ENCODE measurements at regions not wholly inside any gene's neighbourhood (a gene's known extent, or its start where the extent isn't known, plus 50 kb on each side); places are given as distances from the start of the nearest gene placed in this dataset.

DNA sequence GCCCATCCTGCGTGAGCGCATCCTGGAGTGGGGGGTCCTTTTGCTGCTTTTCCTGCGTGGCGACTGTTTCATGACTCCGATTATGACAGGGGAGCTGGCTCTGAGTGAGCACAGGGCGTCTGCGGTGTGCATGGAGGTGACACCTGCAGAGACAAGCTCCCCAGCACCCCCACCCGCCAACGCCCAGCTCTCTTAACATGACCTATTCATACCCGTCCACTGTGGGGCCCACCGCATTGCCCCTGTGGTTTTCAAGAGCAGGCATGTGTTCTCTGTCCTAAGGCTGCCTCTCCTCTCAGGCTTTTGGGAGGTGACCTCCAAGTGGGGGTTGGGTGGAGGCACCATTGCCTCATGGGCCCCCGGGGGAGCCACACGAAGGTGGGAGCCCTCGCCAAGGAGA is 500.7 kb downstream of the TCERG1L start:
- peaks cover 85% of the 10 kb centered on the region for H3K9me3 Mint-ChIP-seq

More for the DNA sequence above, 500.7 kb downstream of the TCERG1L start:
- no peaks in the 10 kb centered on the region for H3K27me3 Mint-ChIP-seq (ENCODE audit: insufficient read depth, low read depth, poor library complexity)
- ATAC-seq, result no peak
- H3K4me3 Mint-ChIP-seq, result no peak overlapping the region
- Histone ChIP-seq H2AFZ (no peak overlapping the region), H4K20me1 (replicated peaks; ENCODE audit: insufficient read depth) (no peaks in the 10 kb centered on the region), H3F3A (replicated peaks; ENCODE audit: low read depth) (no peaks in the 10 kb centered on the region), H3K9me2 (ENCODE audit: insufficient read depth) (no peaks in the 10 kb centered on the region), H3K36me3 (ENCODE audit: insufficient read depth) (peaks cover 3% of the 10 kb centered on the region; the same call in 1 of the 2 replicates), H3K4me2 (no peak overlapping the region), H3K27ac (ENCODE audit: low read depth) (no peak overlapping the region), H3K27me3 (ENCODE audit: insufficient read depth) (no peaks in the 10 kb centered on the region), H3K4me1 (ENCODE audit: insufficient read depth) (no peaks in the 10 kb centered on the region), H3K79me2 (replicated peaks; ENCODE audit: insufficient read depth) (no peaks in the 10 kb centered on the region), H3K4me3 (no peak overlapping the region)
- no peak for DNase-seq (ENCODE audit: low spot score)
- no peak for TF ChIP-seq ZNF114 (CRISPR knock-in tag; IDR thresholded peaks at IDR 0.05)
- TF ChIP-seq, protein P1, sequence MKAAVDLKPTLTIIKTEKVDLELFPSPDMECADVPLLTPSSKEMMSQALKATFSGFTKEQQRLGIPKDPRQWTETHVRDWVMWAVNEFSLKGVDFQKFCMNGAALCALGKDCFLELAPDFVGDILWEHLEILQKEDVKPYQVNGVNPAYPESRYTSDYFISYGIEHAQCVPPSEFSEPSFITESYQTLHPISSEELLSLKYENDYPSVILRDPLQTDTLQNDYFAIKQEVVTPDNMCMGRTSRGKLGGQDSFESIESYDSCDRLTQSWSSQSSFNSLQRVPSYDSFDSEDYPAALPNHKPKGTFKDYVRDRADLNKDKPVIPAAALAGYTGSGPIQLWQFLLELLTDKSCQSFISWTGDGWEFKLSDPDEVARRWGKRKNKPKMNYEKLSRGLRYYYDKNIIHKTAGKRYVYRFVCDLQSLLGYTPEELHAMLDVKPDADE (IDR thresholded peaks at IDR 0.05), result no peak
- no peak for TF ChIP-seq REST (IDR thresholded peaks at IDR 0.05; ENCODE audit: unreplicated experiment)
- TF ChIP-seq EZH2phosphoT487 (IDR thresholded peaks at IDR 0.05; ENCODE audit: unreplicated experiment), result no peak
- TF ChIP-seq POLR2AphosphoS5 (IDR thresholded peaks at IDR 0.05; ENCODE audit: low read depth), result no peak
- TF ChIP-seq EZH2 (IDR thresholded peaks at IDR 0.05; ENCODE audit: low read depth, unreplicated experiment), result no peak
- no peak for TF ChIP-seq NANOG (IDR thresholded peaks at IDR 0.05; ENCODE audit: borderline replicate concordance)
- TF ChIP-seq, protein P2, sequence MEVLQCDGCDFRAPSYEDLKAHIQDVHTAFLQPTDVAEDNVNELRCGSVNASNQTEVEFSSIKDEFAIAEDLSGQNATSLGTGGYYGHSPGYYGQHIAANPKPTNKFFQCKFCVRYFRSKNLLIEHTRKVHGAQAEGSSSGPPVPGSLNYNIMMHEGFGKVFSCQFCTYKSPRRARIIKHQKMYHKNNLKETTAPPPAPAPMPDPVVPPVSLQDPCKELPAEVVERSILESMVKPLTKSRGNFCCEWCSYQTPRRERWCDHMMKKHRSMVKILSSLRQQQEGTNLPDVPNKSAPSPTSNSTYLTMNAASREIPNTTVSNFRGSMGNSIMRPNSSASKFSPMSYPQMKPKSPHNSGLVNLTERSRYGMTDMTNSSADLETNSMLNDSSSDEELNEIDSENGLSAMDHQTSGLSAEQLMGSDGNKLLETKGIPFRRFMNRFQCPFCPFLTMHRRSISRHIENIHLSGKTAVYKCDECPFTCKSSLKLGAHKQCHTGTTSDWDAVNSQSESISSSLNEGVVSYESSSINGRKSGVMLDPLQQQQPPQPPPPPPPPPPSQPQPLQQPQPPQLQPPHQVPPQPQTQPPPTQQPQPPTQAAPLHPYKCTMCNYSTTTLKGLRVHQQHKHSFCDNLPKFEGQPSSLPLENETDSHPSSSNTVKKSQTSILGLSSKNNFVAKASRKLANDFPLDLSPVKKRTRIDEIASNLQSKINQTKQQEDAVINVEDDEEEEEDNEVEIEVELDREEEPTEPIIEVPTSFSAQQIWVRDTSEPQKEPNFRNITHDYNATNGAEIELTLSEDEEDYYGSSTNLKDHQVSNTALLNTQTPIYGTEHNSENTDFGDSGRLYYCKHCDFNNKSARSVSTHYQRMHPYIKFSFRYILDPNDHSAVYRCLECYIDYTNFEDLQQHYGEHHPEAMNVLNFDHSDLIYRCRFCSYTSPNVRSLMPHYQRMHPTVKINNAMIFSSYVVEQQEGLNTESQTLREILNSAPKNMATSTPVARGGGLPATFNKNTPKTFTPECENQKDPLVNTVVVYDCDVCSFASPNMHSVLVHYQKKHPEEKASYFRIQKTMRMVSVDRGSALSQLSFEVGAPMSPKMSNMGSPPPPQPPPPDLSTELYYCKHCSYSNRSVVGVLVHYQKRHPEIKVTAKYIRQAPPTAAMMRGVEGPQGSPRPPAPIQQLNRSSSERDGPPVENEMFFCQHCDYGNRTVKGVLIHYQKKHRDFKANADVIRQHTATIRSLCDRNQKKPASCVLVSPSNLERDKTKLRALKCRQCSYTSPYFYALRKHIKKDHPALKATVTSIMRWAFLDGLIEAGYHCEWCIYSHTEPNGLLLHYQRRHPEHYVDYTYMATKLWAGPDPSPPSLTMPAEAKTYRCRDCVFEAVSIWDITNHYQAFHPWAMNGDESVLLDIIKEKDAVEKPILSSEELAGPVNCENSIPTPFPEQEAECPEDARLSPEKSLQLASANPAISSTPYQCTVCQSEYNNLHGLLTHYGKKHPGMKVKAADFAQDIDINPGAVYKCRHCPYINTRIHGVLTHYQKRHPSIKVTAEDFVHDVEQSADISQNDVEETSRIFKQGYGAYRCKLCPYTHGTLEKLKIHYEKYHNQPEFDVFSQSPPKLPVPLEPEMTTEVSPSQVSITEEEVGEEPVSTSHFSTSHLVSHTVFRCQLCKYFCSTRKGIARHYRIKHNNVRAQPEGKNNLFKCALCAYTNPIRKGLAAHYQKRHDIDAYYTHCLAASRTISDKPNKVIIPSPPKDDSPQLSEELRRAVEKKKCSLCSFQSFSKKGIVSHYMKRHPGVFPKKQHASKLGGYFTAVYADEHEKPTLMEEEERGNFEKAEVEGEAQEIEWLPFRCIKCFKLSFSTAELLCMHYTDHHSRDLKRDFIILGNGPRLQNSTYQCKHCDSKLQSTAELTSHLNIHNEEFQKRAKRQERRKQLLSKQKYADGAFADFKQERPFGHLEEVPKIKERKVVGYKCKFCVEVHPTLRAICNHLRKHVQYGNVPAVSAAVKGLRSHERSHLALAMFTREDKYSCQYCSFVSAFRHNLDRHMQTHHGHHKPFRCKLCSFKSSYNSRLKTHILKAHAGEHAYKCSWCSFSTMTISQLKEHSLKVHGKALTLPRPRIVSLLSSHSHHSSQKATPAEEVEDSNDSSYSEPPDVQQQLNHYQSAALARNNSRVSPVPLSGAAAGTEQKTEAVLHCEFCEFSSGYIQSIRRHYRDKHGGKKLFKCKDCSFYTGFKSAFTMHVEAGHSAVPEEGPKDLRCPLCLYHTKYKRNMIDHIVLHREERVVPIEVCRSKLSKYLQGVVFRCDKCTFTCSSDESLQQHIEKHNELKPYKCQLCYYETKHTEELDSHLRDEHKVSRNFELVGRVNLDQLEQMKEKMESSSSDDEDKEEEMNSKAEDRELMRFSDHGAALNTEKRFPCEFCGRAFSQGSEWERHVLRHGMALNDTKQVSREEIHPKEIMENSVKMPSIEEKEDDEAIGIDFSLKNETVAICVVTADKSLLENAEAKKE (CRISPR knock-in tag; IDR thresholded peaks at IDR 0.05), result no peak
- TF ChIP-seq JUNB (IDR thresholded peaks at IDR 0.05; ENCODE audit: unreplicated experiment), result no peak
- TF ChIP-seq, protein P3, sequence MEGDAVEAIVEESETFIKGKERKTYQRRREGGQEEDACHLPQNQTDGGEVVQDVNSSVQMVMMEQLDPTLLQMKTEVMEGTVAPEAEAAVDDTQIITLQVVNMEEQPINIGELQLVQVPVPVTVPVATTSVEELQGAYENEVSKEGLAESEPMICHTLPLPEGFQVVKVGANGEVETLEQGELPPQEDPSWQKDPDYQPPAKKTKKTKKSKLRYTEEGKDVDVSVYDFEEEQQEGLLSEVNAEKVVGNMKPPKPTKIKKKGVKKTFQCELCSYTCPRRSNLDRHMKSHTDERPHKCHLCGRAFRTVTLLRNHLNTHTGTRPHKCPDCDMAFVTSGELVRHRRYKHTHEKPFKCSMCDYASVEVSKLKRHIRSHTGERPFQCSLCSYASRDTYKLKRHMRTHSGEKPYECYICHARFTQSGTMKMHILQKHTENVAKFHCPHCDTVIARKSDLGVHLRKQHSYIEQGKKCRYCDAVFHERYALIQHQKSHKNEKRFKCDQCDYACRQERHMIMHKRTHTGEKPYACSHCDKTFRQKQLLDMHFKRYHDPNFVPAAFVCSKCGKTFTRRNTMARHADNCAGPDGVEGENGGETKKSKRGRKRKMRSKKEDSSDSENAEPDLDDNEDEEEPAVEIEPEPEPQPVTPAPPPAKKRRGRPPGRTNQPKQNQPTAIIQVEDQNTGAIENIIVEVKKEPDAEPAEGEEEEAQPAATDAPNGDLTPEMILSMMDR (conservative IDR thresholded peaks at IDR 0.05; ENCODE audit: low read depth in 2 of 2), result no peak
- no peak for TF ChIP-seq ZNF331 (CRISPR knock-in tag; IDR thresholded peaks at IDR 0.05; ENCODE audit: low read depth)
- no peak overlapping the region for H3K27ac Mint-ChIP-seq
- H3K36me3 Mint-ChIP-seq (ENCODE audit: low read depth), result peaks cover 8% of the 10 kb centered on the region; the same call in 1 of the 3 replicates
- peaks cover 15% of the 10 kb centered on the region; the same call in 2 of the 3 replicates for H3K4me1 Mint-ChIP-seq

Data from GM23338 (cell line).